SK-N-MC (cell line): ENCODE measurements at regions not wholly inside any gene's neighbourhood (a gene's known extent, or its start where the extent isn't known, plus 50 kb on each side); places are given as distances from the start of the nearest gene placed in this dataset.

Experiments
- EZH2 ChIP-seq: fragments of 200-600 bp; sonication (generic); IDR thresholded peaks from one replicate; pipeline ENCODE4 v1.6.1; 2017; ENCODE audit warnings: antibody characterized with exemption
- FOXP2 ChIP-seq: optimal IDR thresholded peaks from 2 replicates; pipeline ENCODE3; 2011; ENCODE audit warnings: mild to moderate bottlenecking, moderate library complexity; ENCODE audit not compliant: insufficient read depth; ENCODE audit errors: extremely low read length, control extremely low read depth
- POLR2AphosphoS5 ChIP-seq: IDR thresholded peaks from 2 replicates; pipeline ENCODE4 v1.6.1; 2012; ENCODE audit warnings: mild to moderate bottlenecking, low read depth, low read length, borderline replicate concordance

GRCh38 chr16:22719945-22720344 is 94.0 kb upstream of the HS3ST2 start:
- TF ChIP-seq POLR2AphosphoS5 = no peak
- no peak for TF ChIP-seq EZH2
- no peak for TF ChIP-seq FOXP2
